22Rv1 (cell line): ENCODE measurements at regions not wholly inside any gene's neighbourhood (a gene's known extent, or its start where the extent isn't known, plus 50 kb on each side); places are given as distances from the start of the nearest gene placed in this dataset.

ENCODE experiments used
- ZFX ChIP-seq: fragments of 450-650 bp; IDR thresholded peaks from 2 replicates; pipeline ENCODE4 v1.6.1; 2017; ENCODE audit warnings: antibody characterized with exemption, borderline replicate concordance
- TF ChIP-seq, protein P1 (sequence below): fragments of 450-650 bp; IDR thresholded peaks from 2 replicates; pipeline ENCODE4 v1.5.1; 2017; ENCODE audit warnings: mild to moderate bottlenecking

- TF ChIP-seq, protein P1, sequence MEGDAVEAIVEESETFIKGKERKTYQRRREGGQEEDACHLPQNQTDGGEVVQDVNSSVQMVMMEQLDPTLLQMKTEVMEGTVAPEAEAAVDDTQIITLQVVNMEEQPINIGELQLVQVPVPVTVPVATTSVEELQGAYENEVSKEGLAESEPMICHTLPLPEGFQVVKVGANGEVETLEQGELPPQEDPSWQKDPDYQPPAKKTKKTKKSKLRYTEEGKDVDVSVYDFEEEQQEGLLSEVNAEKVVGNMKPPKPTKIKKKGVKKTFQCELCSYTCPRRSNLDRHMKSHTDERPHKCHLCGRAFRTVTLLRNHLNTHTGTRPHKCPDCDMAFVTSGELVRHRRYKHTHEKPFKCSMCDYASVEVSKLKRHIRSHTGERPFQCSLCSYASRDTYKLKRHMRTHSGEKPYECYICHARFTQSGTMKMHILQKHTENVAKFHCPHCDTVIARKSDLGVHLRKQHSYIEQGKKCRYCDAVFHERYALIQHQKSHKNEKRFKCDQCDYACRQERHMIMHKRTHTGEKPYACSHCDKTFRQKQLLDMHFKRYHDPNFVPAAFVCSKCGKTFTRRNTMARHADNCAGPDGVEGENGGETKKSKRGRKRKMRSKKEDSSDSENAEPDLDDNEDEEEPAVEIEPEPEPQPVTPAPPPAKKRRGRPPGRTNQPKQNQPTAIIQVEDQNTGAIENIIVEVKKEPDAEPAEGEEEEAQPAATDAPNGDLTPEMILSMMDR, result no peak
- TF ChIP-seq ZFX, result no peak
Measured at GRCh38 chr10:61078542-61079275, 134.7 kb upstream of the RHOBTB1 start.
